Sigmoid colon (tissue), 4 donors: ENCODE measurements at regions not wholly inside any gene's neighbourhood (a gene's known extent, or its start where the extent isn't known, plus 50 kb on each side); places are given as distances from the start of the nearest gene placed in this dataset.

Experiments used
- CTCF ChIP-seq, 4 experiments: fragments of 450-650 bp in 3 of 4; fragments of 200-600 bp in 1 of 4; IDR thresholded peaks; one replicate each; pipeline ENCODE4 v1.5.1; 2016 to 2019; ENCODE audit warnings: antibody characterized with exemption in 4 of 4, mild to moderate bottlenecking in 3 of 4, moderate library complexity in 2 of 4
- EP300 ChIP-seq, 4 donors: sonication (generic); formaldehyde crosslinking; IDR thresholded peaks; one replicate each; pipeline ENCODE4 v1.6.1; 2017; ENCODE audit warnings: antibody characterized with exemption in 4 of 4
- POLR2A ChIP-seq, 2 donors: fragments of 450-650 bp; IDR thresholded peaks; one replicate each; pipeline ENCODE4 v1.6.1; 2016; ENCODE audit warnings: antibody characterized with exemption in 2 of 2, mild to moderate bottlenecking in 2 of 2, moderate library complexity in 2 of 2
- POLR2AphosphoS5 ChIP-seq, 4 donors: sonication (generic); formaldehyde crosslinking; IDR thresholded peaks; one replicate each; pipeline ENCODE4 v1.6.1; 2017; ENCODE audit warnings: antibody characterized with exemption in 4 of 4

- no peak for TF ChIP-seq CTCF (IDR thresholded peaks at IDR 0.05)
- no peak for TF ChIP-seq POLR2A (IDR thresholded peaks at IDR 0.05)
- TF ChIP-seq EP300 (IDR thresholded peaks at IDR 0.05) = no peak
- no peak for TF ChIP-seq POLR2AphosphoS5 (IDR thresholded peaks at IDR 0.05)
Measured at GRCh38 chr14:55807881-55808379, 227.9 kb downstream of the KTN1 start.
